ENCODE measurements at regions not wholly inside any gene's neighbourhood (a gene's known extent, or its start where the extent isn't known, plus 50 kb on each side); places are given as distances from the start of the nearest gene placed in this dataset.

DNA sequence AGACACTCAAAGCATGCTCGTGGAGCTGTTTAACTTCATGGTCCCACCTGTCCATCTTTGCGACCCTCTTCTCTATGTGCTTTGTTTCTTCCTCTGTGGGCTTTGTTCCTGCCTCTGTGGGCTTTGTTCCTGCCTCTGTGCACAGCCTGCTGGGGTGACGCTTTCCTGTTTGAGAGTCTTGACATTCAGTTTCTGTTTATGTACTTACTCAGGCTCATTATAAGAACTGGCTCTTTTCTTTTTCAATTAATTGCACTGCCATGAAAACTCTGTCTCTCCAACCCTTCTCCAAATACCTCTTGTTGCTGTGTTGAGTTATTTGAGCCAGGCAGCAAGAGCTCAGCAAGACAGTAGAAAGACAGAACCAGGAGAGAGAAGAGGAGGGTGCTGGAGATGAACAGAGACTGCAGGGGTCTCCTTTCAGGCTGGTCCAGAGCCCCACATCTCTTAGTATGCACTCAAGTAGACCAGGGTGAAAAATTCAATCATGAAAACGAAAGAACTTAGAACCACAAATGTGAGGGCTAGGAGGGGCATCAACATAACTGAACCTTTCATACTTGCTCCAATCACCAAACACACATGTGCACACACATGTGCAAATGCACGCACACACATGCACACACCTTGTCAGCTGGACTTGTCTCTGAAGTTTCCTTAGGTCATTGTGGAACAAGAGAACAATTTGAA, 88.3 kb upstream of the SGIP1 start:
- H3K27ac Mint-ChIP-seq (ENCODE audit: unreplicated experiment), result peak overlapping the region; percentile 79
- TF ChIP-seq, protein P1, sequence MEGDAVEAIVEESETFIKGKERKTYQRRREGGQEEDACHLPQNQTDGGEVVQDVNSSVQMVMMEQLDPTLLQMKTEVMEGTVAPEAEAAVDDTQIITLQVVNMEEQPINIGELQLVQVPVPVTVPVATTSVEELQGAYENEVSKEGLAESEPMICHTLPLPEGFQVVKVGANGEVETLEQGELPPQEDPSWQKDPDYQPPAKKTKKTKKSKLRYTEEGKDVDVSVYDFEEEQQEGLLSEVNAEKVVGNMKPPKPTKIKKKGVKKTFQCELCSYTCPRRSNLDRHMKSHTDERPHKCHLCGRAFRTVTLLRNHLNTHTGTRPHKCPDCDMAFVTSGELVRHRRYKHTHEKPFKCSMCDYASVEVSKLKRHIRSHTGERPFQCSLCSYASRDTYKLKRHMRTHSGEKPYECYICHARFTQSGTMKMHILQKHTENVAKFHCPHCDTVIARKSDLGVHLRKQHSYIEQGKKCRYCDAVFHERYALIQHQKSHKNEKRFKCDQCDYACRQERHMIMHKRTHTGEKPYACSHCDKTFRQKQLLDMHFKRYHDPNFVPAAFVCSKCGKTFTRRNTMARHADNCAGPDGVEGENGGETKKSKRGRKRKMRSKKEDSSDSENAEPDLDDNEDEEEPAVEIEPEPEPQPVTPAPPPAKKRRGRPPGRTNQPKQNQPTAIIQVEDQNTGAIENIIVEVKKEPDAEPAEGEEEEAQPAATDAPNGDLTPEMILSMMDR (IDR thresholded peaks at IDR 0.05; ENCODE audit: unreplicated experiment), result no peak
- no peaks in the 10 kb centered on the region for H3K27me3 Mint-ChIP-seq (ENCODE audit: unreplicated experiment)
- H3K4me3 Mint-ChIP-seq (ENCODE audit: unreplicated experiment), result no peak overlapping the region
- peak; percentile 8 for DNase-seq (ENCODE audit: low spot score)
- peaks cover 24% of the 10 kb centered on the region for H3K4me1 Mint-ChIP-seq (ENCODE audit: unreplicated experiment)
- H3K9me3 Mint-ChIP-seq (ENCODE audit: unreplicated experiment), result no peaks in the 10 kb centered on the region
- peaks cover 3% of the 10 kb centered on the region for H3K36me3 Mint-ChIP-seq (ENCODE audit: low read depth, unreplicated experiment)

DNA sequence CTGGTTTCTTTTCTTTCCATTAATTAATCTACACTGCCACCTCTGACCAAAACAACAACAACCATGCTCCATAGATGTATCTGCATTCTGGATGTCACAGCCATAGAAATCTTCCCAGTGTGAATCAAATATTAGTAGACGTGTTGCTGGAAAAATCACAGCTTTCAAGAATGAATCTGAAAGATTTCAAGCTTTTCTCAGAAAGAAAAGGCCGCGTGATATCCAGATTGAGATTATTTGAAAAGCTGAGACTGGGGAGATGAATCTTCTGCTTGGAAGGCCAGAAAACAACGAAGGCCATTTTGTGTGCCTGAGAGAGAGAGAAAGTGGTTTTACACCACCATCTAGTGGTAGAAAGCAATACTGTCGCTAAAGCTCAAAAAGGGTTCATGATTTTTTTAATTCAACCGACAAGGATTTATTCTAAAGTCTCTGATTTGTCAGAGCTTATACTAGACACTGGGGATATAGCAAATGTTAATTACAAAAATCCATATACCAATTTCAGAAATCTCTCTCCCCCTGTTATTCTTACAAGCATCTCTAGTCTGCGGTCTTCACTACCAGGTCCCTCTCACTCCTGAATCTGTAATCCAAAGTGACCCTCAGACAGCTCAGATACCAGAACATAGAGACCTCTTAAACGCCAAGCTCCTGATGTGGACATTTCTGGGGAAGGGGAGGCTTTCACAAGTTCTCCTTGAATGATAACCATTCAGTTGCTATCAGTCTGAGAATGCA, 87.5 kb upstream of the SGIP1 start:
- H3K27ac Mint-ChIP-seq (ENCODE audit: unreplicated experiment), result peak overlapping the region; percentile 79

DNA sequence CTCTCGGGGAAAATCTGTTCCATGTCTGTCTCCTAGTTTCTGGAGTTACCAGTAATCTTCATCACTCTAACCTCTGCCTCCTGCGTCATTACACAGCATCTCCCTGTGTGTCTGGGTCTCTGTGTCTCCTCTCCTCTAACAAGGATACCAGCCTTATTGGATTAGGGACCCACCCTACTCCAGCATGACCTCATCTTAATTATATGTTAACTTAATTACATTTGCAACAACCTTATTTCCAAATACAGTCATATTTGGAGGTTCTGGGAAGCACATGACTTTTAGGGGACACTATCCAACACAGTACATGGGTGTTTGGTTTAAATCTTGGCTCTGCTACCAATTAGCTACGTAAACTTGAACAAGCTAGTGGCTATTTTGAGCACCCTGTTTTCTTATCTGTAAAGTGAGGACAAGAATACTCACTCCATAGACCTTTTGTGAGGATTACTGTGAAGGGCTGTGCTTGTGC, 83.9 kb upstream of the SGIP1 start:
- Mint-ChIP-seq H3K27me3 (ENCODE audit: unreplicated experiment) (no peaks in the 10 kb centered on the region), H3K9me3 (ENCODE audit: unreplicated experiment) (no peaks in the 10 kb centered on the region), H3K36me3 (ENCODE audit: low read depth, unreplicated experiment) (no peaks in the 10 kb centered on the region), H3K27ac (ENCODE audit: unreplicated experiment) (no peak overlapping the region), H3K4me1 (ENCODE audit: unreplicated experiment) (peaks cover 20% of the 10 kb centered on the region), H3K4me3 (ENCODE audit: unreplicated experiment) (no peak overlapping the region)
- DNase-seq (ENCODE audit: low spot score), result no peak
- TF ChIP-seq, protein P1 (IDR thresholded peaks at IDR 0.05; ENCODE audit: unreplicated experiment), result no peak

More for the DNA sequence above, 87.5 kb upstream of the SGIP1 start:
- TF ChIP-seq, protein P1 (IDR thresholded peaks at IDR 0.05; ENCODE audit: unreplicated experiment), result peak; percentile 87
- Mint-ChIP-seq H3K36me3 (ENCODE audit: low read depth, unreplicated experiment) (peaks cover 3% of the 10 kb centered on the region), H3K9me3 (ENCODE audit: unreplicated experiment) (no peaks in the 10 kb centered on the region), H3K4me3 (ENCODE audit: unreplicated experiment) (no peak overlapping the region), H3K27me3 (ENCODE audit: unreplicated experiment) (no peaks in the 10 kb centered on the region), H3K4me1 (ENCODE audit: unreplicated experiment) (peaks cover 24% of the 10 kb centered on the region)
- peak; percentile 46 for DNase-seq (ENCODE audit: low spot score)

DNA sequence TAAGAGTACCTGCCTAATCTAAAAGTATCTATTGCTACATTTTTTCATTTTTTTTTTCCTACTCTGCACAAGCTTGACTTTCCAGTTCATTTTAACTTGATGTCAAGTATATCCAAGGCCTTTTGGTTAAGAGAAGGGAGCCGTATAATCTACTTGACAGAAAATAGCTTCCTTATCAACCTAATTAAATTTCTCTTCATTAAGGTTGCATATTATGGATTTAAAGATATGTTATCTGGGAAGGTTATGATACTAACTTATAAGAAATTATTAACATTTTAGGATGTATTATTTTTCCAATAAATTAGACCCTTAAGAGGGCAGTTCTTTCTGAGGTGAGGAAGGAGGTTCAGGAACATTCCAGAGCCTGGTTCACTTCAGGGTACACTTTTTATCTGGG, 83.1 kb upstream of the SGIP1 start:
- H3K27me3 Mint-ChIP-seq (ENCODE audit: unreplicated experiment), result no peaks in the 10 kb centered on the region

More for the DNA sequence above, 83.1 kb upstream of the SGIP1 start:
- TF ChIP-seq, protein P1 (IDR thresholded peaks at IDR 0.05; ENCODE audit: unreplicated experiment), result no peak
- Mint-ChIP-seq H3K9me3 (ENCODE audit: unreplicated experiment) (no peaks in the 10 kb centered on the region), H3K4me1 (ENCODE audit: unreplicated experiment) (peaks cover 12% of the 10 kb centered on the region), H3K36me3 (ENCODE audit: low read depth, unreplicated experiment) (no peaks in the 10 kb centered on the region), H3K27ac (ENCODE audit: unreplicated experiment) (no peak overlapping the region), H3K4me3 (ENCODE audit: unreplicated experiment) (no peak overlapping the region)
- no peak for DNase-seq (ENCODE audit: low spot score)
